ENCODE measurements at regions not wholly inside any gene's neighbourhood (a gene's known extent, or its start where the extent isn't known, plus 50 kb on each side); places are given as distances from the start of the nearest gene placed in this dataset.

- Histone ChIP-seq H4K20me1 (ENCODE audit: insufficient read depth, low read length) (no peaks in the 10 kb centered on the region), H2AFZ (ENCODE audit: low read depth, low read length) (no peak overlapping the region), H3K27me3 (ENCODE audit: low read depth, low read length) (no peaks in the 10 kb centered on the region), H3K27ac (ENCODE audit: low read length) (no peak overlapping the region), H3K79me2 (ENCODE audit: low read length) (no peaks in the 10 kb centered on the region), H3K36me3 (replicated peaks; ENCODE audit: low read depth, low read length) (no peaks in the 10 kb centered on the region), H3K4me3 (ENCODE audit: low read length) (no peak overlapping the region), H3K4me2 (ENCODE audit: low read length) (no peak overlapping the region), H3K9me3 (ENCODE audit: insufficient read depth, low read length) (no peaks in the 10 kb centered on the region), H3K9ac (ENCODE audit: low read length) (no peak overlapping the region), H3K4me1 (ENCODE audit: low read length) (no peaks in the 10 kb centered on the region)
- TF ChIP-seq EZH2phosphoT487 (IDR thresholded peaks at IDR 0.05; ENCODE audit: low read depth), result no peak
- no peak for TF ChIP-seq CTCF (IDR thresholded peaks at IDR 0.05; ENCODE audit: low read depth, low read length)
Observed at GRCh38 chr7:68414631-68415425, 1183.4 kb upstream of the AUTS2 start.

GRCh38 chr7:68417002-68417401 lies 1181.3 kb upstream of the AUTS2 start:
- Histone ChIP-seq H4K20me1 (ENCODE audit: insufficient read depth, low read length) (no peaks in the 10 kb centered on the region), H3K4me3 (ENCODE audit: low read length) (no peak overlapping the region), H3K27ac (ENCODE audit: low read length) (no peak overlapping the region), H2AFZ (ENCODE audit: low read depth, low read length) (no peak overlapping the region), H3K27me3 (ENCODE audit: low read depth, low read length) (no peaks in the 10 kb centered on the region), H3K36me3 (replicated peaks; ENCODE audit: low read depth, low read length) (no peaks in the 10 kb centered on the region), H3K4me1 (ENCODE audit: low read length) (no peaks in the 10 kb centered on the region), H3K9ac (ENCODE audit: low read length) (no peak overlapping the region), H3K79me2 (ENCODE audit: low read length) (no peaks in the 10 kb centered on the region), H3K4me2 (ENCODE audit: low read length) (no peak overlapping the region), H3K9me3 (ENCODE audit: insufficient read depth, low read length) (no peaks in the 10 kb centered on the region)
- TF ChIP-seq CTCF (IDR thresholded peaks at IDR 0.05; ENCODE audit: low read depth, low read length) (no peak), EZH2phosphoT487 (IDR thresholded peaks at IDR 0.05; ENCODE audit: low read depth) (no peak)

GRCh38 chr7:68417659-68418058 lies 1180.6 kb upstream of the AUTS2 start:
- no peak overlapping the region for H3K9ac ChIP-seq (ENCODE audit: low read length)
- no peak overlapping the region for H3K27ac ChIP-seq (ENCODE audit: low read length)
- no peak overlapping the region for H3K4me3 ChIP-seq (ENCODE audit: low read length)
- no peak overlapping the region for H3K4me2 ChIP-seq (ENCODE audit: low read length)
- H3K79me2 ChIP-seq (ENCODE audit: low read length), result no peaks in the 10 kb centered on the region
- H3K27me3 ChIP-seq (ENCODE audit: low read depth, low read length), result no peaks in the 10 kb centered on the region
- H4K20me1 ChIP-seq (ENCODE audit: insufficient read depth, low read length), result no peaks in the 10 kb centered on the region
- H3K9me3 ChIP-seq (ENCODE audit: insufficient read depth, low read length), result no peaks in the 10 kb centered on the region
- no peaks in the 10 kb centered on the region for H3K4me1 ChIP-seq (ENCODE audit: low read length)
- no peak overlapping the region for H2AFZ ChIP-seq (ENCODE audit: low read depth, low read length)
- no peak for TF ChIP-seq CTCF (IDR thresholded peaks at IDR 0.05; ENCODE audit: low read depth, low read length)
- no peaks in the 10 kb centered on the region for H3K36me3 ChIP-seq (replicated peaks; ENCODE audit: low read depth, low read length)

GRCh38 chr7:68420342-68421192 lies 1177.7 kb upstream of the AUTS2 start:
- Histone ChIP-seq H3K27ac (ENCODE audit: low read length) (no peak overlapping the region), H3K9me3 (ENCODE audit: insufficient read depth, low read length) (no peaks in the 10 kb centered on the region), H3K36me3 (replicated peaks; ENCODE audit: low read depth, low read length) (no peaks in the 10 kb centered on the region), H3K9ac (ENCODE audit: low read length) (no peak overlapping the region), H4K20me1 (ENCODE audit: insufficient read depth, low read length) (no peaks in the 10 kb centered on the region), H3K4me2 (ENCODE audit: low read length) (no peak overlapping the region), H3K27me3 (ENCODE audit: low read depth, low read length) (no peaks in the 10 kb centered on the region), H3K4me1 (ENCODE audit: low read length) (no peaks in the 10 kb centered on the region), H2AFZ (ENCODE audit: low read depth, low read length) (no peak overlapping the region), H3K4me3 (ENCODE audit: low read length) (no peak overlapping the region), H3K79me2 (ENCODE audit: low read length) (no peaks in the 10 kb centered on the region)
- TF ChIP-seq CTCF (IDR thresholded peaks at IDR 0.05; ENCODE audit: low read depth, low read length) (no peak), EZH2phosphoT487 (IDR thresholded peaks at IDR 0.05; ENCODE audit: low read depth) (no peak)

Measured in OCI-LY3 (cell line).